Brain microvascular endothelial cell (primary cell): ENCODE measurements at regions not wholly inside any gene's neighbourhood (a gene's known extent, or its start where the extent isn't known, plus 50 kb on each side); places are given as distances from the start of the nearest gene placed in this dataset.

Experiments used
- DNase-seq: peaks from one replicate; pipeline ENCODE4 v3.0.0-alpha.2; 2020
- H3K27ac ChIP-seq: fragments of 250-450 bp; sonication (Bioruptor Pico); 2 replicates; pipeline ENCODE4 v1.5.1; 2020; ENCODE audit warnings: mild to moderate bottlenecking, moderate library complexity
- H3K27me3 ChIP-seq: fragments of 250-450 bp; sonication (Bioruptor Pico); replicated peaks from 2 replicates; pipeline ENCODE4 v1.5.1; 2020; ENCODE audit warnings: mild to moderate bottlenecking
- H3K36me3 ChIP-seq: fragments of 250-450 bp; sonication (Bioruptor Pico); replicated peaks from 2 replicates; pipeline ENCODE4 v1.5.1; 2020; ENCODE audit warnings: mild to moderate bottlenecking
- H3K4me3 ChIP-seq: 2 replicates; pipeline ENCODE4 v1.5.1; 2011; ENCODE audit warnings: low read depth, mild to moderate bottlenecking, control low read depth, low read length, moderate library complexity
- CTCF ChIP-seq: IDR thresholded peaks from 2 replicates; pipeline ENCODE4 v1.5.1; 2011; ENCODE audit warnings: low read depth, mild to moderate bottlenecking, moderate library complexity, low read length, control low read depth, inconsistent platforms; ENCODE audit errors: missing control alignments
- in situ Hi-C: cut with HindIII; loops from 2 replicates; pipeline ENCODE4 v1.10.0; 2017; ENCODE audit warnings: low sequenced_read_pairs, low pct_ligation_motif_present

- no peak overlapping the region for H3K27ac ChIP-seq
- H3K4me3 ChIP-seq: no peak overlapping the region
- DNase-seq: no peak
- in situ Hi-C loops: no loop called here
- no peaks in the 10 kb centered on the region for H3K36me3 ChIP-seq
- H3K27me3 ChIP-seq: no peaks in the 10 kb centered on the region
- TF ChIP-seq CTCF: no peak
These were observed 991.1 kb downstream of the GBE1 start for GRCh38 chr3:80770106-80771074.

- no peaks in the 10 kb centered on the region for H3K36me3 ChIP-seq
- no peak overlapping the region for H3K27ac ChIP-seq
- in situ Hi-C loops: no loop called here
- H3K4me3 ChIP-seq: no peak overlapping the region
- no peaks in the 10 kb centered on the region for H3K27me3 ChIP-seq
- TF ChIP-seq CTCF: no peak
- DNase-seq: no peak
These were observed 991.8 kb downstream of the GBE1 start for GRCh38 chr3:80769683-80770082.

DNA sequence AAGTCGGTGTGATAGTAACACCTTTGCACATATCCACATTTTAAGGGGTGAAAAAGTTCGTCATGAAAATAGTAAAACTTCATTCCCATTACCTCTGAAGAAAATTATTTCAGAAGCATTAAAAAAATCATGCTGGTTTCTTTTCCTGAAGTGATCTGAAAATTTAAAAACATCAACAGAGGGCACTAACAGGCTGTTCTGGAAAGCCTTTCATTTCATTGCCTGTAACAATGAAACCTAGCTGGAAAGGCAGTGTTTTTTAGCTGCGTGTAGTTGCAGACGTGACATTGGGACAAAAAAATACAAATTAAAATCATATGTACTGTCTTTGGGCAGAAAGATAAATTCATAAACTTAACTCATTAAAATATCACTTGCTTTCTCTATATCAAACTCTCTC is 993.8 kb downstream of the GBE1 start:
- no peaks in the 10 kb centered on the region for H3K27me3 ChIP-seq
- in situ Hi-C loops: no loop called here
- no peaks in the 10 kb centered on the region for H3K36me3 ChIP-seq
- no peak for TF ChIP-seq CTCF
- no peak for DNase-seq
- no peak overlapping the region for H3K27ac ChIP-seq
- H3K4me3 ChIP-seq: no peak overlapping the region

GRCh38 chr3:80754969-80755368 is 987.2 kb upstream of the ROBO1 start:
- H3K27ac ChIP-seq: no peak overlapping the region
- H3K27me3 ChIP-seq: no peaks in the 10 kb centered on the region
- in situ Hi-C loops: no loop called here
- DNase-seq: no peak
- no peaks in the 10 kb centered on the region for H3K36me3 ChIP-seq
- H3K4me3 ChIP-seq: no peak overlapping the region
- TF ChIP-seq CTCF: no peak

DNA sequence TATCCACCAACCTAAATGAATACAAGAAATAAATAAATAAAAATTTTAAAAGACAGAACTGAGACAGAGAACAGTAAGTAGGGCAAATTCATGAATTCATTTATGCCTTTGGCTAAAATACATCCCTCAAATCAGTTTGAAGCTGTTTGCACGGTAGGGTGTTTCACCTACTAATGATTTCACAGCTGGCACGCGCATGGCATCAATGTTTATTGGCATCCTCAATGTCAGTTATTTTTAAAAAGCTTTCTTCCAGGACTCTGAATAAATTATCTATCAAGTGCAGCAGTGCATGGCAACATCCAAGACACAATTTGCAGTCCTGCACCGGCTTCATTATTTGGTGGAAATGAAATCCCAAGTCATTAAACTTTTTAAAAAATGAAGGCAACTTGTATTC is 985.2 kb upstream of the ROBO1 start:
- in situ Hi-C loops: no loop called here
- no peak for DNase-seq
- Histone ChIP-seq H3K27me3 (no peaks in the 10 kb centered on the region), H3K27ac (no peak overlapping the region), H3K4me3 (no peak overlapping the region), H3K36me3 (no peaks in the 10 kb centered on the region)
- TF ChIP-seq CTCF: no peak
